DMS114 treated with DMSO at 0.1 percent for 48 hours (cell line): ENCODE measurements at regions not wholly inside any gene's neighbourhood (a gene's known extent, or its start where the extent isn't known, plus 50 kb on each side); places are given as distances from the start of the nearest gene placed in this dataset.

Experiments used
- DNase-seq: peaks from one replicate; lab custom pipeline; 2025; ENCODE audit not compliant: unreplicated experiment; lab: John Stamatoyannopoulos, UW

- no peak for DNase-seq
Observed at GRCh38 chr11:116104498-116105174, 600.4 kb upstream of the CADM1 start.

GRCh38 chr11:116101902-116102301 lies 597.7 kb upstream of the CADM1 start:
- no peak for DNase-seq

DNA sequence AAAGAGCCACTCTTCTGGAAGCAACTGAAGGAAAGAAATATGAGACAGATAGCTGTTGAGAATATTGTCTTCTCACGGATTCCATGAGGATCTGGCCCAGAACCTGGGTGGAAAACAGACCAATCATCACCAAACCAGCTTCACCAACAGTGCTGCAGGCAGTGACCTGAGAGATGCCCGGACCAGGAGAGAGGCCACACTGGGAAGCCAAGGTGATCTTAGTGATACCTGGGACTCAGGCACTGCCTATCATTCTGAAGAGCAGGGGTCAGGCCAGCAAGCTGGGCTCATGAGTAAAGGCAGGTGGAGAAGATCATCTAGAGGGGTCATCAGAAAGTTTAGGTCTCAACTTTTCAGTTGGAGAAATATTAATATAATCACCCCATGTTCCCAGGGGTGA lies 595.8 kb upstream of the CADM1 start:
- DNase-seq = no peak

DNA sequence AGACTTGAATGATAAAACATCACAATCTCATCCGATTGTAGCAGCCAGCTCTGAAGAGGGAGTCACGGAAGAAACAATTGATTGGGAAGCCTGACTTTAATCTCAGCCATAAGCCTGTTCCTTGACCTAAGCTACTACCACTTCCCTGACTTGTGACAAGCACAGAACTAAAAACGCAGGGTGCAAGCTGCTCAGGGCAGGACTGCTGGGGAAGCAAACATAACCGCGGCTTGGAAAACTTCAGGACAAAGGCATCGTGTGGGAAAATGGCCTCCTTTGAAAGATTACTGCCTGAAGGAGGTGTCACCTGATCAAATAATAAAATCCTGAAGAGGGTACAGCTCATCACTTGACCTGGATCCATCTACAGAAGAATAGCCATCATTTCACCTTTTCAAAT lies 595.3 kb upstream of the CADM1 start:
- DNase-seq = no peak

DNA sequence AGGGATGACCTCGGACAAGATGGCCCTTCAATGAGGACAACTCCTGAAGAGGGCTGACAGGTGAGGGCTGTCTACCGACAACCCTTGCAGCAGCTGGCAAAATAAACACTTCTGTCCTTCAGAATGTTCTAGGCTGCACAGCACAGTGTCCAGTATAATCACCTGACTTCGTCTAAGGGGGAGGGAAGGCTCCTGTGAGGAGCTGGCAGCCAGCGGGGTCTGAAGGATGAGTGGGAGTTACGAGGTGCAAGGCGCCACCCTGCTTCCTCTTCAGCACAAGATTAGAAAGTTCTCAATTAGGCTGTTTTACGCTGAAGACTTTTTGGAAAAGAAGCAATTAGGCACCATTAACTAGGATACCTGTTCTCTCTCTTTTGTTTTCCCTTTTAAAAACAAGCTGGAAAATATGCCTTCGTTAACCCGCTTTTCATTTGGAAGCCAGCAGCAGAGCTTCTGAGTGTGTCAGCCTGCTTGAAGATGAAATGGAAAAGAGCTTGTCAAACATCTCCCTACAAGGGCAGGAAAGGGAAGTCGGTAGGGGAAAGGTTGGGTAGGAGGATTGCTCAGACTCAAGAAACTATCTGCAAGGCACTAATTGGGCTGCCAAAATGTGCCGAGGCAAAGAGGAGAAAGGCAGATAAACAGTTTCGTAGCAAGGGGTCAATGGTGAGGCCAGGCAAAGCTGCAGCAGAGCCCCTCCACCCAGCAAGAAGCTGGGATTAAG lies 592.2 kb upstream of the CADM1 start:
- DNase-seq = no peak

GRCh38 chr11:116093481-116094270 lies 589.5 kb upstream of the CADM1 start:
- DNase-seq = no peak

DNA sequence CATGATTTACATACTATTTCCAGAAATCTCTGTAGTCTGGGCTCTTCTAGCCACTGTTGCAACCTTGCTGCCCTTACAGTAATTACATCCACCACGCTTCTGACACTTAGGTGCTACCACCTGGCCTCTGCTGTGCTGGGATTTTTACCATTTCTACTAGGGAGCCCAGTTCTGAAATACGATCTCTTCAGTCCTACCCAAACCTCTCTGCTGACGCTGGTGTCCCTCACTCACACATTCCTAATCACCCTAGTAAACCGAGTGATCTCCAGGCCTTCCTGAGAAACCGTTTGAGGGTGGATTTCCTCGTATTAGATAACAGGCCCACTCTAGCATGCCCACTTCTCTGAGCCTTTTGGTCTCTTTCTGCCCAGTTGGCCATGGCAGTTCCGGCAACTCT lies 588.9 kb upstream of the CADM1 start:
- no peak for DNase-seq

DNA sequence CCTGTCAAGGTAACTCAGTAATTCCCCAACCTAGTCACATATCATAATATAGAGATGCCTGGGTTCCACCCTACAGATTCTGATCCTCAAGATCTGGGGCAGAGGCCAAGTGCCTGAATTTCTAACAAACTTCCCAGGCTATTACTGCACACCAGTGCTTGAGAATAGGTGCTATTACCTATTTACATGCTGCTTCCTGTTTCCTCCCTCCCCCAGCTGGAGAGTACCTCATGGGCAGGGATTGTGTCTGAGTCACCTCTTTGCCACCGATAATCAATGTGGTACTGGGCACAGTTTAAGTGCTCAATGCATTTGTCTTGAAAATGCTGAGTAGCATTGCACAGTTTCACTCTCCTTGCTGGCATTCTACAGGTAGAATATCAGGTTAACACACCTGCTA lies 582.2 kb upstream of the CADM1 start:
- no peak for DNase-seq

DNA sequence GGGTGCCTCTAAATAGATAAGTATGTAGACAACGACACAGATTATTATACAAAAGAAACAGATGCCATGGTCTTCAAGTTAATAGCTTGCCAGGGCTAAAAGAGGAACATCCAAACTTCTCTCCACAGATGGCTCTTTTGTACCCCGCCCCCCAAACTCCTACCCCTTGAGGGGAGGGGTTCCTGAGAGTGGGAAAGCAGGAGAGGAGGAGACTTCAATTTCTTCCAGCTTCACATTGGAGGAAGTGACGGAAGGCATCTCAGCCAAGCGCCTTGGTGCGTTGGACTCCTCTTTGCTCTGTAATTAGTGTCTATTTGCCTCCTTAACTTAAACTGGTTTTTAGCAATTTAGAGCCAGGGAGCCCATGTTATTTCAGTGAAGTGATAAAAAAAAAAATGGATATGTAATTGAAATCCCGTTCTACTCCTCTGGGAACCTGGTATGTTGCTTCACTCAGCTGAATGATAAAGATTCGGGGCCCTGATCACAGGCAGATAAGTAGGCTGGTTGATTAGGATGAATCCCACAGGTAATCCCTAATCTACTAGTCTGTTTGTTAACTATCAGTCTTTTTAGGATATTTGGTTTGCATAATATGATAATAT lies 580.9 kb upstream of the CADM1 start:
- DNase-seq = no peak

DNA sequence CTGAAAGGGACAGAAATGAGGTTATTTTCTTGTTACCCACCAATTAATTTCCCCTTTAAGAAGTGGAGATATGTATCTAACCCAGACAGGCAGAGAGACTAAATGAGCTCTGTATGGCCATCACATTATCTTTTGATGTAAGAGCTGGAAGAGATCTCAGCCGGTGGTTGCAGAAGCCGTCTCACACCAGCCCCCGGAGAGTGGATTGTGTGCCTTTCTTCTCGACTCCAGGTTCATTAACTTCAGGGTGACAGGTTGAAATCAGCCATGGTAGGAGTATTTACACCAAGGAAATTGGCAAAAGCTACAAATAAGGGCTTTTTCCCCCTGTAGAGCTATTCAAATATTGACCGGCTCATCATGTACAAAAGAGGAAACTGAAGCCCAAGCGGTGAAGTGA lies 580.3 kb upstream of the CADM1 start:
- DNase-seq = no peak

GRCh38 chr11:116082256-116082655 lies 578.0 kb upstream of the CADM1 start:
- no peak for DNase-seq

GRCh38 chr11:116079580-116079979 lies 575.4 kb upstream of the CADM1 start:
- DNase-seq = no peak

DNA sequence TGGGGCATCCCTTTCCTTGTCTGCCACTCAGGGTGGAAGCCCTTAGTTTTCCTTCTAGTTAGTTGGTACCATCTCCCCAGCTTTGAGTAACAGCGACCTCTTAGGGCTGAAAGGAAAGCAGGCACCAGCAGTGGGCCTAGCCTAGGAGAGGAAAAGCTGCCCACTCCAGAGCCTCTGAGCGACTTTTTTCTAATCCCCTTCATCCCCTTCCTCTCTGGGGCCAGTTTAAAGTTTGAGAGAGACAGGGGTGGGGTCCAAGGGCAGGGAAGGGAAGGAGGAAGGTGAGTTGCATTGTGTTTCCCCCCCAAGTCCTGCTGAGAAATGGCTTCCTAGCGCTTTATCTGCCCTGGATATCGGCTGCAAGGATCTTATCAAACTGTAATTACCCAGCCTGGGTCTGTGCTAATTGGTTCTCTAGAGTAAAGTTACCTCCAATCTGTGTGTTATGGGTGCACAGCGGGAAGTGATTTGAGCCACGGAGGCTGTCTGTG lies 573.9 kb upstream of the CADM1 start:
- no peak for DNase-seq

DNA sequence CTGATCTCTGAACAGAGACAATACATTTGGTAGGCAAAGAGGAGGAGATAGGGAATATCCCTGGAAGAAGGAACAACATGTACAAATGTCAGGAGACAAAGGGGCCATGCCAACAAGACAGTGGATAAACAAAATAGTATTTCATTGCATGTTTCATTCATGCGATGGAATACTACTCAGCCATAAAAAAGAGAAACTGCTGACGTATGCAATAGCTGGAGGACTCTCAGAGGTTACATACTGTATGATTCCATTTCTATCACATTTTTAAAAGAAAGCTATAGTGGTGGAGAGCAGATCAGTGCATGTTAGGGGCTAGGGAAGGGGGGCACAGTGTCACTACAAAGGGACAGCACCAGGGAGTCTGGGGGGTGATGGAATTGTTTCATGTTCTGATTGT lies 572.9 kb upstream of the CADM1 start:
- no peak for DNase-seq

DNA sequence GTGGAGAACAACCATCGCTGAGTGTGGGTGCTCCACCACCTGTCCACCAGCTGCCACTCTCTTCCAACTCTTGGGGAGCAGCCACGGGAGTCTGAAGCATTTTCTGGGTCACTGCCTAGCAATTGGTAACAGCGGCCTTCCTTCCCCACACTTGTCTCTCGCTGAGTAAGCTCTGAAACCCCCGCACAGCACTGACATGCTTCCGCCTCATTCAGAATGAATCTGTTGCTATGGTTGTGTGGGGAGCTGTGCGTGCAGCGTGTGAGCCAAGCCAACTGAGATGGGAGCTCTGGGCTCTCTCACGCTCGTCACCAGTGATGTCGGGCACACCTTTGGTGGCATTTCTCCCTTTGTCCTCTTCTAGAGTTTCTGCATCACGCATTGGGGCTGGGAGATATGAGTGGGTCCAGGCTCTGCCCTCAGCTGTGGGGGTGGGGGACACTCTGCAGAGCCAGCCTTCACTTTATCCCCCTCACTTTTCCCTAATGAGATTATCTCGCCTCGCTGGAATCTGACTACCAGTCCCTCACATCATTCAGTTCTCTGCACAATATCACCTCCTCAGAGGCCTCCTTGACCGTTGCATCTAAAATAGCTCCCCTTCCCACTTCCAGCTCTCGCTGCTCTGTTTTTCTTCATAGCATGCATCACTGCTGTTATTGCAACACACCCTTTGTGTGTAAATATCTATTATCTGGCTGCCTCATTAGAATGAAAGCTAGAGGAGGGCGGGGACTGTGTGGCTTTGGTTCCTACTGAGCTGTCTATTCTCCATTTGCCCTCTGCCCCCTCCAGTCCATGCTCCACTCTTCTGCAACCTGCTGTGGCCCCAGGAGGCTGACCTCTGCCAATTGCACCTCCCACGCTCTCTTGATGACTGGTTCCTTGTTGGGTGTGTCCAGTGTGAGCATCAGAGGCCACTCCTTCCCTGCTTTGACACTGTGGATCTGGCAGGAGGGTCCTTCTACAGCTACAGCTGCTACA lies 569.9 kb upstream of the CADM1 start:
- no peak for DNase-seq

DNA sequence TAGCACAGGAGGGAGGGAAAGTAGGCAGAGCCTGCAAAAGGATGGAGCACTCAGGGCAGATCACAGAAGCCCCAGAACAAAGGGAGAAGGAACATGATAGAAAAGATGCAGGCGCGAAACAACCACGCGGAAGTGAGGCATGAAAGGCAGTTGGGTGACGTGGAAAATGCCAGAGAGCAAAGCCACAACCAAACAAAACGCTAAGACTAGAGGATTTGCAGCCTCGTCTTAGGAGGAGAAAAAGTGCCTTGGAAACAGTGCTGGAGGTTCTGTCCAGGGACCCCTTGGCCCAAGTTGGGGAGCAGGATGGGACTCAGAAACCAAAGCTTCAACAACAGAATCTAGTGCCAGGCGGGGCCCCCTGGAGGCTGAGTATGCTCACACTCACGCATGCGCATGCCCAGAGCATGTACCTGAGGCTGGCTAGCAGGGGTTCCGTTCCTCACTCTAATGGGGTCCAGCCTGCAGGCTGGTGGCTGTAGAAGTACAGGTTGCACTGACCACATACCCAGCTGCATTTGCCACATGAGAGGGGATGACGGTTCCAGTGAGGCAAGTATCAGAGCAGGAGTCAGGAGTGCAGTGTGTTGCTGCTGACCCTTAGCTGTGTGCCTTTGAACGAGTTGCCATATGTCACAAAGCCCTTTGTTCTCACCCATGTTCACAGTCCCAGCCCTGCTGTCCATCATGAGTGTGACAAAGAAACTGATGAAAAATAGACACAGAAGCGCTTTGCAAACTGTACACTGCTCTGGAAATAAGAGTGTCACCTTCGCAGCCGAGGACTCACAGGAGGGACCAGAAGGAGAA lies 568.6 kb upstream of the CADM1 start:
- DNase-seq = no peak

DNA sequence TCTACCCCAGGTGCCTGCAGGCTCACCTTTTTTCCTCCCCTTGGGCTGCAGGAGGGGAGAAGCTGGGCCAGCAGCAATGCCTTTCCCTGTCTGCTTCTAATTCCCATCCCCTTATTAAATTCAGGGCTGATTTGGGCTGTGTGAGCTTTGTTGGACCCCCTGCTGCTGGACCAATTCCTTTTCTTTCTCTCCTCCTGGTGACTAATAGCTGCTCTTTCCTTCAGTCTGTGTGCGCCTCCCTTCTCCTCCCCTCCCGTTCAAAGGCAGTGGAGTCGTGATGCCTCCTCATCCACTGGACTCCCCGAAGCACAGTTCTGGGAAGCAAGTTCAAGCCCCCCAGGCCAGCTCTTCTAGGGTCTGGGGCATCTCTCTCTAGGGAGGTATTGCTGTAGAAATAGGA lies 567.9 kb upstream of the CADM1 start:
- DNase-seq = no peak

DNA sequence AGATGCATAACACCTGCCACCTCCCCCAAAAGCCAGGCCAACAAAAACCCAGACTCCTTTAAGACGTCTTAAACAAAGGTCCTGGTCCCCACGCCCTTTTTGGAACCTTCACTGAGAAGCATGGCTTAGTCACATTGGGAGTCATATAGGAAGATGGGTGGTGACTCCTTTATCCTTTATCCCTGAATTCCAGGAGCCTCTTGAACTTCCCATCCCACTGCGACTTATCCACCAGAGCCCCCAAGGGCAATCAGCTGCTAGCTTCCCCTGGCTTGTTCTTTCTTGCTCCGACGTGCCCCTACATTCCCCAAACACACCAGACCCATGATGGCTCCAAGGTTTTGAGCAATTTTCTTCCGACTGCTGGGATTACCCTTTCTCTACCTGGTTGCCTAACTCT lies 567.0 kb upstream of the CADM1 start:
- DNase-seq = no peak

GRCh38 chr11:116070520-116070919 lies 566.3 kb upstream of the CADM1 start:
- DNase-seq = no peak

DNA sequence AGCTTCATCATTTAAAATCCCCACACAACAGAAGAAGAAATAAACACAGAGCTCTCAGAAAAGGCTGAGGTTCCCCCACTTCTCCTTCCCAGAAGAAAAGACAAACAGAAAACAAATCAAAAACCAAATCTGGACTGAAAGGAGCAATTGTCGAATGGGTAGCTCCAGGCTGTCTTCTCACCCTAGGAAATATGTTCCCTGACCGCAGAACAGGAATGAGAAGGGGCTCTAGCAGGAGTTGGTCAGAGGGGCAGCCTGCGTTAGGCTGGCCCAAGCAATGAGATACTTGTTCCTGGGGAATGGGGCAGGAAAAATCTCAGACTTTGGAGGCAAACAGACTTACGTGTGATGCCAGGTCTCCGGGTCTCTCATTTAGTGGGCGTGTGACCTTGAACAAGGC lies 562.6 kb upstream of the CADM1 start:
- DNase-seq = no peak
